ENCODE measurements at regions not wholly inside any gene's neighbourhood (a gene's known extent, or its start where the extent isn't known, plus 50 kb on each side); places are given as distances from the start of the nearest gene placed in this dataset.

DNA sequence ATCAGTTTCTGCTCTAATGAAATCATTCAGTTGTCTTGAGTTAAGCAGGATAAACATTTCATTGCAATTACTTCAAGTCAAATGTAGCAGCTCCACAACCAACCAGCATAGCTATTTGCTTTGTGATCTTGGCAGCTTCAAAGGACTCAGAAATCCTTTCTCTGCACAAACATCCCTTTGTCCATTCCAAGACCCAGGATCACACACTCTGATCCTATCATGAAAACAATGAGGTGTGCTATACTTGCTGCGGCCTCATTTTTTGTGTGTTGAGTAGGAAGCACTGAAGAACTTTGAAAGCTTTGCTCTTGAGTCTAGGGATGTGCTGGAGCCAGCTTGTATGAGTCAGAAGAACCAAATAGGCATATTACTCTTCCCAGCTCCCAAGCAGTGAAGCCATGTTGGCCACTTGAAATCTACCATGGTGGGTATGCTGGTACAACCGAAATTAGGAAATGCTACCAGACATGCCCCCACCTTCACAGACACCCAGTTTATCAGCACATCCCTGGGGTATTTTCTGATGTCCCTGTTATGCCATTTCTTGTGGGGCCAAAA is 199.4 kb upstream of the PRSS58 start:
- DNase-seq (ENCODE audit: low read depth): no peak
- H3K4me3 ChIP-seq (ENCODE audit: low read length): no peak overlapping the region
- TF ChIP-seq, protein P1, sequence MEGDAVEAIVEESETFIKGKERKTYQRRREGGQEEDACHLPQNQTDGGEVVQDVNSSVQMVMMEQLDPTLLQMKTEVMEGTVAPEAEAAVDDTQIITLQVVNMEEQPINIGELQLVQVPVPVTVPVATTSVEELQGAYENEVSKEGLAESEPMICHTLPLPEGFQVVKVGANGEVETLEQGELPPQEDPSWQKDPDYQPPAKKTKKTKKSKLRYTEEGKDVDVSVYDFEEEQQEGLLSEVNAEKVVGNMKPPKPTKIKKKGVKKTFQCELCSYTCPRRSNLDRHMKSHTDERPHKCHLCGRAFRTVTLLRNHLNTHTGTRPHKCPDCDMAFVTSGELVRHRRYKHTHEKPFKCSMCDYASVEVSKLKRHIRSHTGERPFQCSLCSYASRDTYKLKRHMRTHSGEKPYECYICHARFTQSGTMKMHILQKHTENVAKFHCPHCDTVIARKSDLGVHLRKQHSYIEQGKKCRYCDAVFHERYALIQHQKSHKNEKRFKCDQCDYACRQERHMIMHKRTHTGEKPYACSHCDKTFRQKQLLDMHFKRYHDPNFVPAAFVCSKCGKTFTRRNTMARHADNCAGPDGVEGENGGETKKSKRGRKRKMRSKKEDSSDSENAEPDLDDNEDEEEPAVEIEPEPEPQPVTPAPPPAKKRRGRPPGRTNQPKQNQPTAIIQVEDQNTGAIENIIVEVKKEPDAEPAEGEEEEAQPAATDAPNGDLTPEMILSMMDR (conservative IDR thresholded peaks at IDR 0.05; ENCODE audit: low read depth, low read length): no peak

DNA sequence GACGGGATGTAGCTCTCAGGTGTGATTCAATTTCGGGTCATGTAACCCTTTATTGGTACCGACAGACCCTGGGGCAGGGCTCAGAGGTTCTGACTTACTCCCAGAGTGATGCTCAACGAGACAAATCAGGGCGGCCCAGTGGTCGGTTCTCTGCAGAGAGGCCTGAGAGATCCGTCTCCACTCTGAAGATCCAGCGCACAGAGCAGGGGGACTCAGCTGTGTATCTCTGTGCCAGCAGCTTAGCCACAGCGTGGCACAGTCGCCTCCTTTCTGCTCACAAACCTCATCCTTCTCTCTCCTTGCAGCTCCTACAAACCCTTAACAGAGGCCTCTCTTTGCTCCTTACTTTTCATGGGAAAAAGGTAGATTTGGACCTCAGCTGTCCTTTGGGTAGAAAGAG is 197.5 kb upstream of the PRSS58 start:
- no peak for DNase-seq (ENCODE audit: low read depth)
- TF ChIP-seq, protein P1 (conservative IDR thresholded peaks at IDR 0.05; ENCODE audit: low read depth, low read length): no peak
- no peak overlapping the region for H3K4me3 ChIP-seq (ENCODE audit: low read length)

DNA sequence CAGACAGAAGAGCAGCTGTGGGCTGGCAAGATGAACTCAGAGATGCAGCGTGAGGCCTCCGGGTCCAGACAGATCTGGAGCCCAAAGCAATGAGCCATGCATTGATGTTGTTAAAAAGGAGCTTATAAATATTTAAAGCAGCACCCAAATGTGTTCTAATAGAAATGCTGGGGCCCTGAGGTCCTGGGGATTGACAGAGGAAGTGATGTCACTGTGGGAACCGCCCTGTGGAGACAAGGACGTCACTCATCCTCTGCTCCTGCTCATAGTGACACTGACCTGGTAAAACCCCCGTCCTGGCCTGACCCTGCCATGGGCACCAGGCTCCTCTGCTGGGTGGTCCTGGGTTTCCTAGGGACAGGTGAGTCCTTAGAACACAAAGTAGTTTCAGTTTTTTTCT is 197.0 kb upstream of the PRSS58 start:
- TF ChIP-seq, protein P1 (conservative IDR thresholded peaks at IDR 0.05; ENCODE audit: low read depth, low read length): no peak
- DNase-seq (ENCODE audit: low read depth): no peak

DNA sequence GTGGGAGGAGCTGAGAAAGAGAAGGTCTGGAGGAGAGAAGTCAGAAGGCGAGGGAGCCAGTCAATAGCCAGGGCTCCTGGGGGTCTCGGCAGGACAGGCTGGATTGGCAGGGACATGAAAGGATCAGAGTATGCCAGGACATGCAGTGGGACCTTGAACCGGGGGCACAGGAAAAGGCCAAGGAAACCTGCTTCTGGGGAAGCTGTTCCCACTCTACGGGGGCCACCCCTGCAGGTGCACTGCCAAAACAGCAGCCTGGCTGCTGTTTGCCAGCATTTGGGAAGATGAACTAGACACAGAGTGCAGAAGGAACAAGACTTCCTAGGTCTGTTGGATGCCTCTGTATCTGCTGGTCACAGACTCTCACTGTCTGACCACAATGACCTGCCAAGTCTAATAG is 194.9 kb upstream of the PRSS58 start:
- H3K4me3 ChIP-seq (ENCODE audit: low read length): no peak overlapping the region
- TF ChIP-seq, protein P1 (conservative IDR thresholded peaks at IDR 0.05; ENCODE audit: low read depth, low read length): no peak
- DNase-seq (ENCODE audit: low read depth): no peak

More for the DNA sequence above, 197.0 kb upstream of the PRSS58 start:
- H3K4me3 ChIP-seq (ENCODE audit: low read length): no peak overlapping the region

DNA sequence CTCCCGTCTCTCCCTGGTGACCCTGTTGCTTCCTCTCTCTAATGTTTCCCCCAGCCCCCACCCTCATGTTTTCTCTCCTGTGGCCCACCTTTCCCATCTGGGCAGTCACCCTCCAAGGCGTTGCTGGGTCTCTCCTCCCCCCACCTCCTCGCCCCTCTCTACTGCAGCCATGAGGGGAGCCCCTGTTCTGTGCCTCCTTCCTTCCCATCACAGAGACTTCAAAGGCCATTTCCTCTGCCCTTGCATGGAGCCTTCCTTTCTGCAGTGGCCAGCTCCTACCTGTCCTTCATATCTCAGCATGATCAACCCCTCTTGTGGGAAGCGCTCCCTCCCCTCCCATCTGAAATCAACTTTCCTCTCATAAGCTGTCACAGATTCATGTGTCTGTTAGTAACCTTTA is 194.0 kb upstream of the PRSS58 start:
- no peak for DNase-seq (ENCODE audit: low read depth)
- H3K4me3 ChIP-seq (ENCODE audit: low read length): no peak overlapping the region

DNA sequence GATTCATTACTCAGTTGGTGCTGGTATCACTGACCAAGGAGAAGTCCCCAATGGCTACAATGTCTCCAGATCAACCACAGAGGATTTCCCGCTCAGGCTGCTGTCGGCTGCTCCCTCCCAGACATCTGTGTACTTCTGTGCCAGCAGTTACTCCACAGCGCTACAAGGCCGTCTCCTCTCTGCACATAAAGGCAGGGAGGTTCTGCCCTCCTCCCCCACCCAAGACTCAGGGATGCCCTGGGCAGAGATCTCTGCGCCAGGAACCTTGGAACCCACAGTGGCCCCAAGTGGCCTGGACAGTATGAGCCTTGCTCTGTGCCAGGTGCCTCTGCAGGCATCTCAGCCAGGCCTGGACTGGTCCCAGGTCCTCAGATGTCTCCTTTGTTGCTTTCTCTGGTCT is 193.4 kb upstream of the PRSS58 start:
- no peak for DNase-seq (ENCODE audit: low read depth)
- no peak overlapping the region for H3K4me3 ChIP-seq (ENCODE audit: low read length)
- TF ChIP-seq, protein P1 (conservative IDR thresholded peaks at IDR 0.05; ENCODE audit: low read depth, low read length): no peak

More for the DNA sequence above, 194.0 kb upstream of the PRSS58 start:
- TF ChIP-seq, protein P1 (conservative IDR thresholded peaks at IDR 0.05; ENCODE audit: low read depth, low read length): no peak

DNA sequence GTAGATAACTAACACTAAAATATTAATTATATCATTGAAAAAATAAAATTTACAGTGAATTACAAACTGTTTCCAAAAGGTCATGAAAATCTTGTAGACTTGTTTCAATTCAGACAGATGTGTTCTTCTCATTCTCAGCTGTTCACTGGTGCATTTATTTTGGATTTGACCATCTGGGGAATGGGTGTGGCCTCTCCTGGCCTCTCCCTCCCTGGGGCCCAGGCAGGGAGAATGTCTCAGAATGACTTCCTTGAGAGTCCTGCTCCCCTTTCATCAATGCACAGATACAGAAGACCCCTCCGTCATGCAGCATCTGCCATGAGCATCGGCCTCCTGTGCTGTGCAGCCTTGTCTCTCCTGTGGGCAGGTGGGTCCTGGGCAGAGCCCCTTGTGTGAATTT is 192.8 kb upstream of the PRSS58 start:
- TF ChIP-seq, protein P1 (conservative IDR thresholded peaks at IDR 0.05; ENCODE audit: low read depth, low read length): no peak
- DNase-seq (ENCODE audit: low read depth): no peak

More for the DNA sequence above, 192.8 kb upstream of the PRSS58 start:
- H3K4me3 ChIP-seq (ENCODE audit: low read length): no peak overlapping the region
